ENCODE measurements at regions not wholly inside any gene's neighbourhood (a gene's known extent, or its start where the extent isn't known, plus 50 kb on each side); places are given as distances from the start of the nearest gene placed in this dataset.
"Not testable (repeated sequence)": the region's sequence is repeated elsewhere in the genome, so short reads cannot be mapped to it uniquely, and the experiment has no call there.

GRCh38 chr4:72777436-72777835 is 208.4 kb upstream of the ADAMTS3 start:
- Histone ChIP-seq H3K4me1 (no peaks in the 10 kb centered on the region), H3K36me3 (no peaks in the 10 kb centered on the region), H3K9me3 (no peaks in the 10 kb centered on the region), H3K4me3 (no peak overlapping the region), H3K27me3 (no peaks in the 10 kb centered on the region), H3K27ac (no peak overlapping the region)
- ATAC-seq (no peak), FAIRE-seq (no peak), DNase-seq (no peak)
- intact Hi-C loops (cut with DNase I): no loop called here
- TF ChIP-seq CTCF (IDR thresholded peaks at IDR 0.05): no peak
- WGBS, 2 donors: 41 to 66% methylated on average over 6 of the region's 6 CpGs

GRCh38 chr4:72770708-72771107 is 201.7 kb upstream of the ADAMTS3 start:
- FAIRE-seq (no peak), DNase-seq (no peak), ATAC-seq (no peak)
- Histone ChIP-seq H3K27me3 (no peaks in the 10 kb centered on the region), H3K27ac (no peak overlapping the region), H3K9me3 (no peaks in the 10 kb centered on the region), H3K4me3 (no peak overlapping the region), H3K4me1 (no peaks in the 10 kb centered on the region), H3K36me3 (no peaks in the 10 kb centered on the region)
- TF ChIP-seq CTCF (IDR thresholded peaks at IDR 0.05): no peak
- intact Hi-C loops (cut with DNase I): no loop called here

GRCh38 chr4:72768364-72768763 is 199.3 kb upstream of the ADAMTS3 start:
- Histone ChIP-seq H3K9me3 (no peaks in the 10 kb centered on the region), H3K27ac (no peak overlapping the region), H3K27me3 (no peaks in the 10 kb centered on the region), H3K4me1 (no peaks in the 10 kb centered on the region), H3K4me3 (no peak overlapping the region), H3K36me3 (no peaks in the 10 kb centered on the region)
- ATAC-seq (no peak), DNase-seq (no peak), FAIRE-seq (no peak)
- intact Hi-C loops (cut with DNase I): no loop called here
- 72 to 77% methylated on average over 2 of the region's 2 CpGs for whole genome bisulfite sequencing, 2 donors
- no peak for TF ChIP-seq CTCF (IDR thresholded peaks at IDR 0.05)

- 43 to 47% methylated on average over 4 of the region's 4 CpGs for WGBS, 2 donors
- Histone ChIP-seq H3K9me3 (no peaks in the 10 kb centered on the region), H3K4me3 (no peak overlapping the region), H3K4me1 (no peaks in the 10 kb centered on the region), H3K27ac (no peak overlapping the region), H3K36me3 (no peaks in the 10 kb centered on the region), H3K27me3 (no peaks in the 10 kb centered on the region)
- TF ChIP-seq CTCF (IDR thresholded peaks at IDR 0.05): no peak
- intact Hi-C loops (cut with DNase I): no loop called here
- FAIRE-seq (no peak), ATAC-seq (peak in 1 of 4 donors; percentile 27), DNase-seq (no peak)
These were observed 198.7 kb upstream of the ADAMTS3 start for GRCh38 chr4:72767618-72768302.

GRCh38 chr4:72765788-72766187 is 196.8 kb upstream of the ADAMTS3 start:
- H3K36me3 ChIP-seq; ATAC-seq; H3K4me3 ChIP-seq; H3K4me1 ChIP-seq; H3K27me3 ChIP-seq; DNase-seq; H3K9me3 ChIP-seq; intact Hi-C loops (cut with DNase I); FAIRE-seq; H3K27ac ChIP-seq: not testable (repeated sequence)
- WGBS, 2 donors: 69 to 82% methylated on average over 16 to 19 of the region's 19 CpGs

Measured in pancreas (tissue), 10 donors.